Stomach (tissue), 8 donors: ENCODE measurements at regions not wholly inside any gene's neighbourhood (a gene's known extent, or its start where the extent isn't known, plus 50 kb on each side); places are given as distances from the start of the nearest gene placed in this dataset.

Experiments used
- DNase-seq, 2 donors: peaks; one replicate each; pipeline versions ENCODE4 v3.0.0 to v3.0.0-alpha.2; 2013 to 2019
- H3K27ac ChIP-seq, 5 donors: fragments of 200-600 bp in 4 of 5; sonication (generic) in 4 of 5; one replicate each; pipeline ENCODE4 v1.5.1; 2013 to 2019; ENCODE audit warnings: mild to moderate bottlenecking in 1 of 5, moderate library complexity in 1 of 5
- H3K27me3 ChIP-seq, 3 donors: fragments of 200-600 bp; sonication (generic); one replicate each; pipeline ENCODE4 v1.5.1; 2017 to 2019; ENCODE audit warnings: mixed run types in 1 of 3
- H3K36me3 ChIP-seq, 4 donors: fragments of 200-600 bp; sonication (generic); 1 replicate in 3 of 4; 2 replicates in 1 of 4; pipeline ENCODE4 v1.5.1; 2016 to 2019
- H3K4me1 ChIP-seq, 4 donors: fragments of 200-600 bp; sonication (generic); one replicate each; pipeline ENCODE4 v1.5.1; 2016 to 2019
- H3K4me3 ChIP-seq, 4 donors: fragments of 200-600 bp; sonication (generic) in 3 of 4; one replicate each; pipeline ENCODE4 v1.5.1; 2016 to 2019; ENCODE audit warnings: mild to moderate bottlenecking in 1 of 4
- H3K9me3 ChIP-seq, 4 donors: fragments of 200-600 bp; sonication (generic); one replicate each; pipeline ENCODE4 v1.5.1; 2016 to 2019
- CTCF ChIP-seq, 7 experiments: fragments of 450-650 bp in 4 of 7; fragments of 200-600 bp in 3 of 7; sonication (generic) in 3 of 7; IDR thresholded peaks; one replicate each; pipeline ENCODE4 v1.5.1; 2016 to 2019; ENCODE audit warnings: antibody characterized with exemption in 7 of 7, control low read depth in 2 of 7, mild to moderate bottlenecking in 1 of 7
- EP300 ChIP-seq: sonication (generic); formaldehyde crosslinking; IDR thresholded peaks from one replicate; pipeline ENCODE4 v1.6.1; 2017; ENCODE audit warnings: antibody characterized with exemption
- POLR2A ChIP-seq, 4 donors: fragments of 450-650 bp; IDR thresholded peaks; one replicate each; pipeline ENCODE4 v1.6.1; 2016; ENCODE audit warnings: antibody characterized with exemption in 4 of 4, control low read depth in 2 of 4, mild to moderate bottlenecking in 1 of 4, moderate library complexity in 1 of 4
- POLR2AphosphoS5 ChIP-seq, 3 donors: sonication (generic); formaldehyde crosslinking; IDR thresholded peaks; one replicate each; pipeline ENCODE4 v1.6.1; 2016; ENCODE audit warnings: antibody characterized with exemption in 3 of 3
- WGBS, 5 donors: extraction: QIAGEN DNeasy Blood & Tissue Kit in 3 of 5; methylation state at CpG; one replicate each; pipeline versions ENCODE4 v1.1.5 to v1.1.7; 2013 to 2018; 5-methylcytosine and 5-hydroxymethylcytosine counted together
- intact Hi-C: fragments of 100-400 bp; cut with DNase I; formaldehyde crosslinking; loops from one replicate; pipeline ENCODE4 v1.15.1; 2023; ENCODE audit warnings: low total_unique reads
- donor health status: healthy with polysubstance abuse.
- donor health status: Bipolar disorder and iron deficiency.
- donor health status: healthy.

DNA sequence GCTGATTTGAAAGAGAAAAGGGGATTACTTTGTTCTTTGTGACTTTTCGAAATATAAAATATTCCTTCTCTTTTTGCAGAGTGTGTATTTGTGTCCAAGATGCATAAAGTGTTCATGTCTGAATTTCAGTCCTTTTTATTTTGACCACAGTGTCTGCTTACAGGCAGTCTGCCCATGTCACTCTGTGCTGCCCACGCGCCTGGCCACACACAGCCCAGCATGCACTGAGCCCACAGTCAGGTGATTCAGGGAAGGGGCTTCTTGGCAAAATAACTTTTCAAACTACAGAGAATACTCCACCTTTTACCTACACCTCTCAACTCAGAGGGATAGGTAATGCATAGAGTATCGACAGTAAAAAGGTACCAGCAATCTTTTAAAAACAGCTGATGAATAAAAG lies 142.5 kb upstream of the TRPC4 start:
- Histone ChIP-seq H3K9me3 (peaks cover 0 to 27% (median 1%) of the 10 kb centered on the region in 4 donors), H3K36me3 (no peaks in the 10 kb centered on the region), H3K4me3 (no peak overlapping the region), H3K4me1 (no peaks in the 10 kb centered on the region), H3K27me3 (no peaks in the 10 kb centered on the region), H3K27ac (no peak overlapping the region)
- WGBS, 5 donors = 90 to 94% (median 90%) methylated on average over 4 of the region's 4 CpGs
- intact Hi-C loops = no loop called here
- no peak for DNase-seq
- no peak for TF ChIP-seq POLR2A (IDR thresholded peaks at IDR 0.05)
- TF ChIP-seq POLR2AphosphoS5 (IDR thresholded peaks at IDR 0.05) = no peak
- no peak for TF ChIP-seq EP300
- TF ChIP-seq CTCF (IDR thresholded peaks at IDR 0.05) = no peak

DNA sequence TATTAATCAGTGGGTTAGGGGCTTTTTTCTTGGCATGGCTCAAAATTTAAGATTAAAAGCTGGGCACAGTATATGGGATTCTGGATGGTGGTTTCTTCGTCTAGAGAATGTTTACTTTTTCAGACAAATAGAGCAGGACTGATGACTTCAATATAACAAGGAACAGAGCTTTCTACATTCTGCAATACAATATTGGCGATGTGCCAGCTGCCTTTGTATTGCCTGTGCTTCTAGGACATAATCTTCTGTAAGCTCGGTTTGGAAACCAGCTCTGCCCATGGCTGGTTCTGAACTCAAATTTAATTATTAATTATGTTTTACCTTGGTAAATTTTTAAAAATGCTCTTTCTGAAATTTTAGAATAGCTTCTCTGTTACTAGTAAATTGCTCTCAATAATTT lies 139.1 kb upstream of the TRPC4 start:
- Histone ChIP-seq H3K4me3 (no peak overlapping the region), H3K4me1 (no peaks in the 10 kb centered on the region), H3K36me3 (no peaks in the 10 kb centered on the region), H3K27ac (no peak overlapping the region), H3K27me3 (no peaks in the 10 kb centered on the region), H3K9me3 (peaks cover 0 to 6% (median 0%) of the 10 kb centered on the region in 4 donors)
- DNase-seq = peak in 1 of 2 donors; percentile 69
- TF ChIP-seq EP300 (no peak), POLR2A (IDR thresholded peaks at IDR 0.05) (no peak), CTCF (IDR thresholded peaks at IDR 0.05) (no peak), POLR2AphosphoS5 (IDR thresholded peaks at IDR 0.05) (no peak)
- 11 to 27% (median 25%) methylated on average over 3 of the region's 3 CpGs for WGBS, 5 donors
- intact Hi-C loops = no loop called here

DNA sequence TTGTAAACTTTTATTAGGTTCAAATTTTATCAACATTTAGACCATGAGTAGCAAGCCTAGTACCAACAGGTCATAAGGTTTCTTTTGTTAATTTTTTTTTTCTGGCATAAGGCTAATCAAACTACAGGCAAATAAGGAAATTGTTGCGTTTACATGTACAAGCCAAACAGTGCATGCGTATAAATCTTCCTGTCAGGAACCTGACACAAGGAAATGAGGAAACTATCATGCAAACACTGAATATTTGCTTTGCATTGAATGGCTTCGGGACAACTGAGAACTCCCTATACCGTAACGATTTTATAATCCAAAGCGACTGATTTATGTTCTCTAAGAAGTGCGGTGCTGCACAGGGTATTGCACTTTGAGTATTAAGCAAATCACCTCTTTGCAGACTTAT lies 133.0 kb upstream of the TRPC4 start:
- Histone ChIP-seq H3K36me3 (no peaks in the 10 kb centered on the region), H3K27ac (no peak overlapping the region), H3K4me1 (peaks cover 0 to 5% (median 0%) of the 10 kb centered on the region in 4 donors), H3K4me3 (no peak overlapping the region), H3K27me3 (no peaks in the 10 kb centered on the region), H3K9me3 (no peaks in the 10 kb centered on the region)
- intact Hi-C loops = no loop called here
- WGBS, 5 donors = 9 to 31% (median 19%) methylated on average over 7 of the region's 7 CpGs
- peak in 1 of 2 donors; percentile 56 for DNase-seq
- TF ChIP-seq CTCF (IDR thresholded peaks at IDR 0.05) (no peak), POLR2AphosphoS5 (IDR thresholded peaks at IDR 0.05) (no peak), POLR2A (IDR thresholded peaks at IDR 0.05) (no peak), EP300 (no peak)

- H3K4me3 ChIP-seq = no peak overlapping the region
- TF ChIP-seq CTCF (IDR thresholded peaks at IDR 0.05) = no peak
- TF ChIP-seq POLR2A (IDR thresholded peaks at IDR 0.05) = no peak
- no peak for TF ChIP-seq EP300
- no peak for TF ChIP-seq POLR2AphosphoS5 (IDR thresholded peaks at IDR 0.05)
- H3K9me3 ChIP-seq = no peaks in the 10 kb centered on the region
- intact Hi-C loops = no loop called here
- no peaks in the 10 kb centered on the region for H3K36me3 ChIP-seq
- no peaks in the 10 kb centered on the region for H3K27me3 ChIP-seq
- H3K27ac ChIP-seq = no peak overlapping the region
- H3K4me1 ChIP-seq = peaks cover 0 to under 1% (median 0%) of the 10 kb centered on the region in 4 donors
- DNase-seq = no peak
These were observed 128.1 kb upstream of the TRPC4 start for GRCh38 chr13:37997641-37998040.
